T-helper 1 cell (primary cell): ENCODE measurements at regions not wholly inside any gene's neighbourhood (a gene's known extent, or its start where the extent isn't known, plus 50 kb on each side); places are given as distances from the start of the nearest gene placed in this dataset.

ENCODE experiments used
- DNase-seq, 5 donors: peaks; one replicate each; pipeline ENCODE4 v3.0.0-alpha.2; 2012 to 2020

DNA sequence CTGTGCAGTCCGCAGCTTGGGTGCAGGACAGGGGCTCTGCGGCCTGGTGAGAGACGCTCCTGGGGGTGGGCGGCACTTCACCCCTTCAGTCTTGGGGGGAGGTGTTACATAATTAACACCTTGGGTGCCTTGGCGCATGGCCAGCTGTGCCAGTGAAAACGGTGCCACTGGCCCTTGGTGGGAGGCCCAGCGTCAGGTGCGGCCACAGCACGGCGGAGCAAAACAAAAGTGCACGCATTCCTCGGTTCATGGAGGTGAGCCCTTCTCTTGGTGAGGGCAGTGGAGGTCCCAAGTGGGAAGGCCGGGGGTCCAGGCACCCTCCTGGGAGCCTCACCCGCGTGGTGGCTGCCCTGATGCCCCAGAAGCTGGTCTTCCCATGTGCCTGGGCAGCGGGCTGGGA is 89.8 kb downstream of the ENGASE start:
- no peak for DNase-seq

DNA sequence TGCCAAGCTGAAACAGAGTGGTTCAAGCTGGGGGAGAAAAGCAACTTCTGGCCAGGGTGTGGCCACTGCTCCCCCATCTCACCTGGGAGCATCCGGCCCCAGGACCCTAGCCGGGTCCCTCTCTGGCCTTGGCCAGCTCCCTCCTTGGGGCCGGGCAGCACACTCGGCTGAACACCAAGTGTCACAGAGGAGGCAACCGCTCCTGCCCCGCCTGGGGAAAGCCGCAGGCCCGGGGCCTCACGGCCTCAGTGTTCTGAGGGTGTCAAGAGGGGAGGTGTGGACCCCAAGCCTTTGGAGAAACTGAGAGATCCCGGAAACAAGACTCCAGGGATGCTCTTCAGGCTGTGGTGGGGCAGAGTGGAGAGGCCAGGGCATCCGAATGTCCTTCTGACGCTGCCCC is 88.4 kb downstream of the ENGASE start:
- no peak for DNase-seq

DNA sequence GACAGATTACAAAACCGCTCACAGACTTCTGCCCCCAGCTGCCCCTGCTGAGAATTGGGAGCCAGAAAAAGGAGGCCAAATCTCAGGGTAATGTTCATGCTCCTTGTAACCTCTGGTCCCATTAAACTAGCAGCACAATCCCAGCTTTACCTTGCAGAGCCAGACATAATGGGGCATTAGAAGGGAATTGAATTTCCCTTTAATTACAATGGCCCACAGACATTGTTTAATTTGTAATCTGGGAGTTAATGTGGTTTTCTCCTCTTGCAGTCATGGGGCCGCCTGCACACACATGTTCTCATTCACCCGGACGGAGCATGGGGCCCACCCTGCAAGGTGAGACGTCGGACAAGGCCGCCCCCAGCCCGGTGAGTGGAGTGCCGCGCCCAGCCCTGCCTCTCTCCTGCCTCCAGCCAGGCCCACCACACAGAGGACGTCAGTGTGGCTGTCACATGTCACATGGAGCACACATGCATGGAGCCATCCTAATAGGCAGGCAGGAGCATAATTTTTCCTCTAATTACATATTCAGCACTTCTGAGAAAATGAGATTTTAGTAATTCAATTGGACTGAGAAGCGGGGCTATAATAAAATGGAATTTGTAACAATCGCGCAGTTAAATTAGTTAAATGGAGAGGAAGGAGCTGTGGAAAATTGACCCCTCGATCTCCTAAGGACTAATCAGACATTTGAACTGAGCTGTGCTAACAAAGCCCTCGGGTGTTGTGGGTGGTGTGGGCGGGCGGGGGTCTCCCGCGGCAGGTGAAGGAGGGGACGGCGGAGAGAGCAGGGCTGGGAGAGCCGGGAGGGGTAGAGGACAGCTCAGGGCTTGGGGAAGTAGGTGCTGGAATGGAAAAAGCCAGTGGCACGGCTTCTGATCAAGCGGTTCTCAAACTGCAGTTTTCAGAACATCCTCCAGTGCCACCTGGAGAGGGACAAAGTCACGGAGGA is 87.7 kb downstream of the ENGASE start:
- DNase-seq = no peak

DNA sequence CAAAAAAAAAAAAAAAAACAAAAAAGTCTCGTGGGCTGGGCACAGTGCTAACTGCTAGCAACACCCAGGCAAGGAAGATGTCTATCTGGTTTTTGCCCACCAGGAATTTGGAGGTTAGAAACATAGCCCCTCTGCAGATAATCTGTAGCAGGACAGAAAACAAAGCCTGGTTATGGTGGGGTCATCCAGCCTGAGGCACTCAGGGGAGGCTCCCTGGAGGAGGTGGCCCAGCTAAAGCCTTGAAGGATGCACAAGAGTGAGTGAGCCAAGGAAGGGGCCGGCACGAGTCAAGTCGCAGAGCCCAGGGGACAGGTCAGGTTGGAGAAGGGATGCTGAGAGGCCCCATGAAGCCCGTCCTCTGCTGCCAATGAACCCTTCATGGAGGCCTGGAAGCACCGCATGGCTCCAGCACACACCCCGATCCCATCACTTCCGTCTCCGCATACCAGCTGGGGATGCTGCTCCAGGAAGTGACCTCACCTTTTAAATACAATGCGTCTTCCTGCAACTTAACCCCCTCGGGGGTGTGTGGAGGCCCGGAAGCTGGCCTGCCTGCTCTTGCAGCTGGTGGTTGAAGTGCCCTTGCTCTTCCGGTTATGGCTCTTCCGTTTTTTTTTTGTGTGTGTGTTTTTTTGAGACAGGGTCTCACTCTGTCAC is 86.5 kb downstream of the ENGASE start:
- peak in 1 of 5 donors; percentile 81 for DNase-seq

DNA sequence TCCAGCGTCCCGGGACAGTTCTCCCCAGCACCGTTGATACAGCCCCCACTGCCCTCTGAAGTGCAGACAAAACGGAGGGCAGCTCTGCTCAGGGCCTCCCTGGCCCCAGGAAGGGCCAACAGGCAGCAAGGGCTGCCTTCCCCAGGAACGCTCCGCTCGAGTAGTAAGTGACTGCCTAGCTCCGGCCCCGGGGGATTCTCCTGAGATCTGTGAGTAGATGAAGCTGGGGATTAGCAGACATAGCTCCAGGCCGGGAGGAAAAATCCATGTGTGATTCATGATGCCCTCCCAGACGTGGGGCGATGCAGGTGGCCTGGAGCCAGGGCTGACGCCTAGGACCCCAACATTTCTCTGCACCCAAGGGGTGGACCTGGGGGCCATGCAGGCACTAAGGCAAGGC is 85.3 kb downstream of the ENGASE start:
- DNase-seq = no peak

DNA sequence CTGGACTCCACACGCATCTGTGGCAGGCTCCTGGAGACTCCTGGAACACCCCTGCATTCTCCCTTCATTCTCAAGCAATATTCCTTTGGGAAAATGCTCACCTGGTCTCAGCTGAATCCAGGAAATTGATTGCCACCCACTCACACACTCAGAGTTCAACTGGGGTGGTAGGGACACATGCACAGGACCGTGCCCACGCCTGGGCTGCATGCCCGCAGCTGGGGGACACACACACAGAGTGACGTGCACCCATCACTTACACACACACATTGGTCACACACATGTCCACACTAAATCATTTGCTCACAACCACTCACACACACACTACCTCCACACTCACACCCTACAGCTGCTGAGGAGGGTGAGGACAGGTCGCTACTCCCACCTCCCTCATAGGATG is 84.8 kb downstream of the ENGASE start:
- DNase-seq = no peak

DNA sequence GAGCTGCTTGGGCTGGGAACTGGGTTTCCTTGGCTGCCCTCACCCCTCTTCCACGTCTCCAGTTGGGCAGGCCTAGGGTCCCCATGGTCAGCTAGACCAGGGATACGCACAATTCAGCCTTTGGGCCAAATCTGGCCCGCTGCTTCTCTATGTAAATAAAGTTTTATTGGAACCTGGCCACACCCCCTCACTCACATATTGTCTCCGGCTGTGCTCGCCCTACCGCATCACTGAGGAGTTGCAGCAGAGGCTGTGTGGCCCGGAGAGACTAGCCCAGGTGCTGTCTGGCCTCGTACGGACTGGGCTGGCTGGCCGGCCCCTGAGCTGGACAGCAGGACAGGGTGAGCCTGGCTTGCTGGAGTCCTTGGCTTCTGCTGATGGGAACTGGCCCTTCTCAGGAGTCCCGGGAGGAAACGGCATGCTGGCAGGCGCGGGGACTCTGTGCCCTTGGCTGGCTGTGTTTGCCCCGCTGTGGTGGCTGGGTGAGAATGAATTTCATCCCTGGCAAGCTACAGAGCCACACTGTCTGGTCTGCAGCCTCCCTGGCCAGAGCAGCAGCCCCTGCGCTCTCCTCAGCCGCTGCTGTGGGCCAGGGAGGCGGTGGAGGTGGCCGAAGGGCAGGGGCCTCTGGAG is 82.0 kb downstream of the ENGASE start:
- no peak for DNase-seq

DNA sequence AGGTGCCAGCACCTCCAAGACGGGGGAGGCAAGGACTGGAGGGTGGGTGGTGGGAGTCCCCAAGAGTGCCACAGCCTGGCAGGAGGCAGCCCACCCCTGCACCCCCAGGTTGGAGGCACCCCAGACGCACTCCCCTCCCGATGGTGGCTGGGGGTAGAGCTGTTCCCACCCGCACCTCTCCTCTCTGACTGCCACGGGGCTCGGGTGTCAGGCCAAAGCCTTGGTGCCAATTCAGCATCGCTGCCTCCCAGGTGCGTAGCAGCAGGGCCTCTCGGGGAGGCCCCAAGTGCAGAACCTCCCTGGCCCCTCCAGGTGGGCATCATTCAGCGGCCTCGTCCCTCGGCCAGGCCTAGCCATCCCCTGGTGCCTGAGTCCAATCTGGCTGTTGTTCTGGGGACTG is 81.1 kb downstream of the ENGASE start:
- DNase-seq = no peak

DNA sequence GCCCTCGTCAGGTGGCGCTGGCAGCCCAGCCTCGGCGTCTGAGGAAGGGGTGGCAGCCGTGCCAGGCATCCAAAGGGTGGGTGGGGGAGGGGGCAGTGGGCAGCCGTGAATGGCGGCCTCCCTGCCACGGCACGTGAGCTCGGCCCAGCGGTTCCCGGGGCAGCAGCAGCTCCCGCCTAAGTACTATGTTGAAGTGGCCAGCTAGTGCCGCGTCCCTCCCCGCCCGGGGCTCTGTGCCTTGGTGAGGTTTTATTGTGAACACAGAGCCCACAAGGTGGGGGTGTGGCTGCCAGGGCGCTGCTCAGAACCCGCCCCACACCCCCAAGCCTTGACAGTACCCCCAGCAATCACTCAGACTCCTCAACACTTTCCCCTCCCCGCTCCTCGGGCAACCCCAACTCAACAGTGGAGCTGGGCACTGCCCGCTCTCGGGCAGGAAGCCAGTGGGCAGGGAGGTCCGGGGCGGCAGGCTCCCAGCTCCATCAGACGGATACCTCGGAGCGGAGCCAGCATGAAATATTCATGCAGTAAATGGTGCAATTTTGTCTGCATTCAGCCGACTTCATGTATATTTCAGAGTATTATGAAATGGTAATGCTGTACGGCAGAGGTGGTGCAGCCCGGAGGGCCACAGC is 80.4 kb downstream of the ENGASE start:
- no peak for DNase-seq

DNA sequence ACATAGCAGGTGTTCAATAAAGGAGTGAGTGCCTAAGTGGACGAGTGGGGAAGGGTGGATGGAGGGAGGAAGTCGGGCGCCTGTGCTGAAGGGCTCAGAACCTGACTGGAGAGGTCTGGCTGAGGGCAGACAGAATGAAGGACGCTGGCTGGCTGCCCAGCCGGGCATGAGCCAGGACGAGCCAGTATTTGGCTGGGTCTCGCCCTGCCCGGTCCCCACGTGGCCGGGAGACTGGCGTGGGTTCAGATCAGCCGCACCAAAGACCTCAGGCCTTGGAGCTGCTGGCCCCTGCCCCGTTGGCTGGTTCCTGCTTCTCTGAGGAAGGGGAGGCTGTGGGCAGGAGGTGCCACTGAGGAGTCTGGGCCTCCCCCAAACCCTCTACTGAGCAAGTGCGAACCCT is 79.8 kb downstream of the ENGASE start:
- no peak for DNase-seq

DNA sequence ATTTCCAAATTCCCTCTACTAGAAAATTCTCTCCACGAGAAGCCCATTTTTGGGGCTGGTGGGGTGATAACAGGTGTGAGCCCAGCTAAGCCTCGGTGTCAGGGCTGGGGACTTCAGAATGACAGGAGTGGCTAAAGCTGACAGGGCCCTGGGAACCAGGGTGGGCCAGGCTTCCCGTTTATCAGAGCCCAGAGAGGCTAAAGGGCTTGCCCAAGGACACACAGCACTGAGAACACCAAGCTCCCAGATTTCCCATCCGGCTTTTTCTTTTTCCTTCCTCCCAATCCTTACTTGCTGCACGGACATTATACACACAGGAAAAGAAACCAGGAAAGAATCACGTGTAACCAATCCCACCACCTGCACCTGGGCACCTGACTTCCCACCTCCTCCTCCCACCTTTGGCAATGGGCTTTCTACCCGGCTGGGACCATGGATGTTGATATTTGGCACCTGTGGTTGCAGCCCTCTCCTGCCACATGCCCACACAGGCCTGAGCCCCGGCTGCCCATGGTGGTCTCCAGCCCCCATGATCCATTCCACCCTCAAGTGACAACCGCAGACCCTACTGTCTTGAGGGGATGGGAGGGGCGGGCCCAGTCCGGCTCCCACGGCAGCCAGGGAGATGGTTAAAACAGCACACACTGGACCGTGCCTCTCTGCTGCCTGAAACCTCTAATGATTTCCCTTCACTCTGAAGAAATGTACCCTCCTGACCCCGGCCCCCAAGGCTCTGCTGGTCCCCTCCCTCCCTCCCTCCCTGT is 78.9 kb downstream of the ENGASE start:
- no peak for DNase-seq

DNA sequence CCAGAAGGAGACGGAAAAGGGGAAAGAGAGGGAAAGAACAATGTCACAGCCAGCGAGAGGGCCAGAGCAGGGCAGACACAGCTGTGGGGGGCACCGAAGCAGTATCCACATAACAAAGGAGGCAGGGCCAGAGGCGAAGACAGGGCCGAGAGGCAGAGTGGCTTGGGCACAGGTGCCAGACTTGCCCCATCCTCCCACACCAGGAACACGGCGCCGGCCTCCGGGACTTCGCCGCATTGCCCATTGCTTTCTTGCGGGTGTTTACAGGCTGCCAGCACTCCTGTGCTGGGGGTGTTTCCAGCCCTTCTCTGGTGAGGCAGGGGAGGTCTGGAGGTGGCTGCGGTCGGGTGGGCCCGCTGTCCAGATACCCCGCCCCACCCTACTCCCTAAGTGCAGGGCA is 78.0 kb downstream of the ENGASE start:
- DNase-seq = no peak

DNA sequence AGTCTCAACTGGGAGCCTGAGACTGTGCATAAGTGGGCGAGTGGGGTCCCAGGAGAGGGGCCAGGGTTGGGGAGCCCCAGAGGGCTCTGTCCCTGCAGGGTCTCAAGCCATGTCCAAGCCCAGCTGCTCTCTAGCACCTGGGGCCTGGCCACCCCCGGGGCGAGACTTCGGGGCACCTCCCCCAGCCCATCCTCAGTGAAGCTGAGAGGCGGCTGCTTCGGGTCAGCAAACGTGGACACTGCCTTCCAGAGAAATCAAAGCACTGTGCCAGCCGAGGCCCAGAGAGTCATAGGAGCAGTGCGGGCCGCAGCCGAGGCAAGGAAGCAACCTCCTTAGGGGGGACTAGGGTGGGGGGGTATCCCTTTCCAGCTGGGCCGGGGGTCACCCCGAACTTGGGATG is 77.5 kb downstream of the ENGASE start:
- no peak for DNase-seq

DNA sequence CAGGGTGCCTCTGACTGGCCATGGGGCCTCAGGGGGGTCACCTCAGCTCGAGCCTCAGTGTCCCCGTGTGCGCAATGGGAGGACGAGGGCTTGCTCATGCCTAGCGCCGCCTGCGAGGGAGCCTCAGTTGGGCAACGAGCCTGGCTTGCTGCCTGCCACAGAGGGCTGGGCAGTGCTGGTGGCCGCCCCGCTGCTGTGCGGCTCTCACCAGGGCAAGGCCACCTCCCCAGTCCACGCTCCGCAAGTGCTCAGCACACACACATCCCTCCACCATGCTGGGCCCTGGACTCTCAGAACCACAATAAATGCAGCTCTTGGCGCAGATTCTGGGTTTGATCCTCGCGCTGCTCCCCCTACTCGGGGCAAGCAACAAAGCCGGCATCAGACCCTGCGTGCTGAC is 76.2 kb downstream of the ENGASE start:
- no peak for DNase-seq

DNA sequence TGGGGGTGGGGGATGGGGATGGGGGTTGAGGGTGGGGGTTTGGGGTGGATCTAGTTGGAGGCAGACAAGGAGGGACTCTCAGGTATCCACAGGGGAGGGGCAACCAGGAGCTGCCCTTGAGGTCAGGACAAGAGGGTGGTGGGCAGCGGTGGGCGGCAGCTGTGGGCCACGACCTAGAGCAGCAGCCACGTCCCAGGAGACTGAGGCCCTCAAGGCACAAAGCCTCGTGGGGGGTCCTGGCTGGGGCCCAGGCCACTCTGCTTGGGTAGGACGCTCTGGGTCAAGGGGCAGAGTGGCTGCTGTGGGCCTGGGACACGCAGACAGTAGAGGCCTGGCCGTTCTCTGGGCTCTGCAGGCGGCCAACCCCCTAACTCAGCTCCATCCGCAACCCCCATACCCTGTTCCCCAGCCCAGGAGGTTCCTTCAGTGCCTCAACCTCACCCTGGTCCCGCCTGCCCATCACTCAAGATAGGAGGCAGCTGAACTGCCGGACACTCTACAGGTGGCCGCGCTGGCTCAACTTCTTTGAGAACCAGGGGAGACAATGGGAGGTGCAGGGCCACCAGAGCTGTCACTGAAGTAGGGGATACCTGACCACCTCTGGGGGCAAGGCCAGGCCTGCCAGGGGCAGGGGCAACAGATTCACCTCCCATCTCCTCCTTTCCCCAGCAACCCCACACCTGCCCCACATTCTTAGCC is 75.6 kb downstream of the ENGASE start:
- no peak for DNase-seq

DNA sequence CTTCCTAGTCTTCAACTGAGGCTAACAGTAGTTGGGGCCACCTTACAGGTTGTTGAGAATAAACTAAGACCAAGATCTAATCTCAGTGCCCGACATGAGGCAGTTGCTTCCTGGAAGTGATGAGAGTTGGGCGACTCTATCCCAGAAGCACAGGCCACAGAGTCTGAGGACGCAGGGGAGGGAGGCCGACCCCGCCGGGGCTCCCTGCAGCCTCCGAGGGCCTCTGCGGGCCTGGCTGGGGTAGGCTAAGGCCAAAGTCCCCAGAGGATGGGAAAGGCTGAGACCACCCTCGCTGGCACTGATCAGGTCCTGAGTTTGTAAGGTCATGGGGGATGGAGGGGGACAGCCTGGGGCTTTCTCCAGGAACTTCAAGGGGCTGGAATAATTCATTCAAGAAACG is 74.0 kb downstream of the ENGASE start:
- DNase-seq = no peak

DNA sequence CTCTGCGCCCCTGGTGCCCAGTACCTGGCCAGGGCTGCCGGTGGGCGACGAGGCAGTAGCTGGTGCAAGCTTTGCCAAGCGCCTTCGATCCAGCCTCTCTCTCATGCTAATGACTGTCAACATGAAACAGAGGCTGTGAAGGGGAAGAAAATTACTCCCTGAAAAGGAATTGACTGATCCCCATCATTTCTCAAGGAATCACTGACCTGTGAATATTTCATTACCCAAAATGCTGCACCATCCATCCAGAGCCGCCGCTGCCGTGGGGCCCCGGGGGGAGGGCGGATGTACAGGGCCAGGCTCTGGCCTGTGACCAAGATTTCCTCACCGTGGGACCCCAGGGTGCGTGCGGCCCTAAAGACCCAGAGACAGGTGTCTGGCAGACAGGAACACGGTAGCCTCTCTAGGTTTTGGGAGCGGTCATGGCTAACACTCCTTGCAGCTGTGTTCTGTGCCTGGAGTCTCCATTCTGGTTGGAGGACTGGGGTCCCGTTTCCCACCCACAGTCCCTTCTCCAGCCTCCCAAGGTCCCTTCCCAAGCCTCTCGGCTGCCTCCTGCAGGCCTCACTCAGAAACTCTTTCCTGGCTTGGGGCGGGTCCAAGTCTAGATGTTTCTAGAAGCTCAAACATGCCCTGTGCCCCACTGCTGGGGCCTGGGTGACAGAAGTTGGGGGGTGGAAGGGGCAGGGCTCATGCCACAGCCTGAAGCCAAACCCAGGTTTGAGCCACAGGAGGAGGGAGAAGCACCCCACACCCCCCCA is 73.3 kb downstream of the ENGASE start:
- DNase-seq = no peak

DNA sequence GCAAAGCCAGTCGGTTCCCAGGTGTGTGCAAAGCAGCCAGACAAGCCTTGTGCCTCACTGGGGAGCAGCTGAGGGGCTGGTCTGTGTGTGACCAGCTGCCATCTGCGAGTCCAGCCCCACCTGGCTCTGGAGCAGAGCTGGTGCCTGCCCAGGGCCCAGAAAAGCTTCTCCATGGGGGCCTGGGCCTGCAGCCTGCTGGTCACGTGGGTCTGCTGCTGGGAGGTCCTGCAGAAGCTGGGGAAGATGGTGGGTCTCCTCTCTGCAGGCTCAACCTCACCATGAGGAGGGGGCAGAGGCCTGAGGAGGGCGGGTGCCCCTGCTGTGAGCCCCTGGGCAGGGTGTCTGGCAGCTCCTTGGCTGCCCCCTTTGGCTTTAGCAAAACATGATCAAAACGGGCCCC is 71.9 kb downstream of the ENGASE start:
- DNase-seq = no peak

DNA sequence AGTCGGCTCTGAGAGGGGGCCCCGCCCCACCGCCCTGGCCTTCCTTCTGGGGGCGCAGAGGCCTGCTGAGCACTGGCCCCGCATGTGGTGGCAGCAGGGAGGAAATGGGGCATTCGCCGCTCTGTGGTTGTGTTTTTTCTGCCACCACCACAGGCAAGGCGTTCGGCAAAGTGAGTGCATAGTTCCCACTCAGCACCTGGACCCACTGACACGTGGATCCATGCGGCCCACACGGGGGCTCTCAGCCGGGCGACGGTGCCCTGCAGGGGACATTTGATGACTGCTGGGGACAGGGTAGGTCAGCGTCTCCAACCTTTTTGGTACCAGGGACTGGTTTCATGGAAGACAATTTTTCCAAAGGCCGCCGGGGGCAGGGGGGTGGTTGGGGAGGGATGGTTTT is 70.9 kb downstream of the ENGASE start:
- DNase-seq = no peak

DNA sequence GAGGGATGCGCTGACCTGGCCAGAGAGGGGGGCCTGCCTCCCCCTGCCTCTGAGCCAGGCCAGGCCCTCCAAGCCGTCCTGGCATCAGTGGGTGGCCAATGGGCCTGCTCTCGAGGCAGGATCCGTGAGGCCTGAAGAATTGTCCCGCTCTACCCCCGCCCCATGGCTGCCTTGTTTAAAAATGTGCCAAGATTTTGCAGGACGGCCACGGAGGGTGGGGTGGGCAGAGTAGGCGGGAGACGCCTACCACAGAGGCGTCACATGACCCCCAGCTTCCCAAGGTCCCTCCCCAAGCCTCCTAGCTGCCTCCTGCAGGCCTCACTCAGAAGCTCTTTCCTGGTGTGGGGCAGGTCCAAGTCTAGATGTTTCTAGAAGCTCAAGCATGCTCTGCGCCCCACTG is 69.5 kb downstream of the ENGASE start:
- no peak for DNase-seq

DNA sequence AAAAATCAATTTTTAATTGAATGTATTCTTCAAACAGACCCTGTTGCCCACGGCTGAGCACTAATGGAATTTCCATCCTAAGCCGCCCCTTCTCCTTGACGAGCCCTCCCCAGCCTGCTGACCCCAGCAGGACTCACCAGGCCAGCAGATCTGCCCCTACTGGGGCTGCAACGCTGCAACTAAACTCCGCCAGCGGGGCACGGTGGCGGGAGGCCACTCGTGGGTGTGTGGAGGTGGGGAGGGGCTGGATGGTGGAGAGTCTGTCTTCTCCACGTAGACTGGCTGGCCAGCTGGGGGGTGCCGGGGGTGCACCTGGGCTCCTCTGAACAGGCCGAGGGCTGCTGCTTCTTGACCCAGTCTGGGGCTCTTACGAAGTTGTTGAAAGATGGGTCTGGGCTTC is 67.8 kb downstream of the ENGASE start:
- no peak for DNase-seq
